ENCODE measurements at regions not wholly inside any gene's neighbourhood (a gene's known extent, or its start where the extent isn't known, plus 50 kb on each side); places are given as distances from the start of the nearest gene placed in this dataset.

DNA sequence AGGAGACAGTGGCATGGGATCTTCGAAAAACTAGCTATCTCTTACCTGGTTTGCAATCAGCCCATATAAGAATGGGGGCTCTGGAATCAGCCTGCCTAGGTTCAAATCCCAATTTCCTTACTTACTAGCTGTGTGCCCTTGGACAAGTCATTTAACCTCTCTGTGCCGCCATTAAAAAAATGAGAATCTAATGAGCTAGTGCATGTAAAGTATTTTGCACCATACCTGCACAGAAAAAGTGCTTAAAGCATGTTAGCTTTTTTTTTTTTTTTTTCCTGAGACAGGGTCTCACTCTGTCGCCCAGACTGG lies 181.8 kb downstream of the SHQ1 start:
- no peak overlapping the region for H3K18ac ChIP-seq (ENCODE audit: insufficient read length, low read depth, low read length)
- no peak overlapping the region for H4K91ac ChIP-seq (ENCODE audit: insufficient read length, low read depth, low read length)
- H3K4me1 ChIP-seq (ENCODE audit: insufficient read depth, low read length), result no peaks in the 10 kb centered on the region
- H3K9me3 Mint-ChIP-seq, result peaks cover 0 to 4% of the 10 kb centered on the region in 2 experiments; a peak in 1 of 5 replicates
- H2BK120ac ChIP-seq (ENCODE audit: low read depth, low read length, poor library complexity, severe bottlenecking), result no peak overlapping the region
- no peak overlapping the region for H2AK5ac ChIP-seq (ENCODE audit: insufficient read length, low read length)
- H3K27ac Mint-ChIP-seq, result no peak overlapping the region
- no peaks in the 10 kb centered on the region; the same call in 1 of the 2 replicates for H3K27me3 Mint-ChIP-seq (ENCODE audit: low read depth)
- H2BK15ac ChIP-seq (ENCODE audit: low read depth, low read length), result no peak overlapping the region
- no peak overlapping the region for H3K23ac ChIP-seq (ENCODE audit: insufficient read length, low read depth, low read length)
- no peak overlapping the region for H2BK5ac ChIP-seq (ENCODE audit: insufficient read length, low read length)
- no peak overlapping the region for H4K8ac ChIP-seq (replicated peaks; ENCODE audit: insufficient read length, low read depth, low read length)
- WGBS (ENCODE audit: extremely low coverage, insufficient read length, low lambda C conversion rate), result no CpG with 5 or more reads among the region's 3 CpGs
- H2BK12ac ChIP-seq (ENCODE audit: insufficient read length, low read depth, low read length), result no peak overlapping the region
- H3K36me3 Mint-ChIP-seq (ENCODE audit: insufficient read depth in 1 of 3, low read depth in 3 of 3), result no peaks in the 10 kb centered on the region
- H4K20me1 ChIP-seq (ENCODE audit: control insufficient read depth, insufficient read depth, insufficient read length), result no peaks in the 10 kb centered on the region
- no peak overlapping the region for H2BK20ac ChIP-seq (ENCODE audit: low read depth, low read length, poor library complexity, severe bottlenecking)
- no peak for DNase-seq
- TF ChIP-seq, protein P1, sequence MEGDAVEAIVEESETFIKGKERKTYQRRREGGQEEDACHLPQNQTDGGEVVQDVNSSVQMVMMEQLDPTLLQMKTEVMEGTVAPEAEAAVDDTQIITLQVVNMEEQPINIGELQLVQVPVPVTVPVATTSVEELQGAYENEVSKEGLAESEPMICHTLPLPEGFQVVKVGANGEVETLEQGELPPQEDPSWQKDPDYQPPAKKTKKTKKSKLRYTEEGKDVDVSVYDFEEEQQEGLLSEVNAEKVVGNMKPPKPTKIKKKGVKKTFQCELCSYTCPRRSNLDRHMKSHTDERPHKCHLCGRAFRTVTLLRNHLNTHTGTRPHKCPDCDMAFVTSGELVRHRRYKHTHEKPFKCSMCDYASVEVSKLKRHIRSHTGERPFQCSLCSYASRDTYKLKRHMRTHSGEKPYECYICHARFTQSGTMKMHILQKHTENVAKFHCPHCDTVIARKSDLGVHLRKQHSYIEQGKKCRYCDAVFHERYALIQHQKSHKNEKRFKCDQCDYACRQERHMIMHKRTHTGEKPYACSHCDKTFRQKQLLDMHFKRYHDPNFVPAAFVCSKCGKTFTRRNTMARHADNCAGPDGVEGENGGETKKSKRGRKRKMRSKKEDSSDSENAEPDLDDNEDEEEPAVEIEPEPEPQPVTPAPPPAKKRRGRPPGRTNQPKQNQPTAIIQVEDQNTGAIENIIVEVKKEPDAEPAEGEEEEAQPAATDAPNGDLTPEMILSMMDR (conservative IDR thresholded peaks at IDR 0.05), result no peak; the same call in 2 of the 3 replicates
- no peak overlapping the region for H3K14ac ChIP-seq (ENCODE audit: insufficient read depth, low read length)
- no peak overlapping the region for H3K4me3 Mint-ChIP-seq
- H2AFZ ChIP-seq (ENCODE audit: low read length), result no peak overlapping the region
- H3K56ac ChIP-seq (ENCODE audit: insufficient read length, low read depth, low read length), result no peak overlapping the region
- no peak overlapping the region for H4K5ac ChIP-seq (ENCODE audit: insufficient read length, low read depth, low read length)
- H3K27me3 ChIP-seq (ENCODE audit: insufficient read depth, low read length), result no peaks in the 10 kb centered on the region
- H3K23me2 ChIP-seq (ENCODE audit: insufficient read length, low read depth, low read length, poor library complexity, severe bottlenecking), result no peaks in the 10 kb centered on the region
- no peak overlapping the region for H3K4ac ChIP-seq (ENCODE audit: low read depth, low read length)
- H3K79me1 ChIP-seq (ENCODE audit: insufficient read depth, low read depth, low read length, poor library complexity, severe bottlenecking), result no peaks in the 10 kb centered on the region
- no peak overlapping the region for H3K27ac ChIP-seq (ENCODE audit: insufficient read length, low read depth, low read length)
- H3K79me2 ChIP-seq (ENCODE audit: insufficient read depth, low read length), result no peaks in the 10 kb centered on the region
- no peak overlapping the region for H3T11ph ChIP-seq (ENCODE audit: low read length)
- no peak overlapping the region for H3K9ac ChIP-seq (ENCODE audit: extremely low read depth, insufficient read length, low read length)
- H3K4me1 Mint-ChIP-seq, result peaks cover 4 to 13% of the 10 kb centered on the region in 2 experiments
- no peak overlapping the region for H3K4me2 ChIP-seq (ENCODE audit: insufficient read depth, insufficient read length, low read length)
- no peaks in the 10 kb centered on the region for H3K9me3 ChIP-seq (ENCODE audit: control insufficient read depth, low read depth, low read length)

All from H9 (cell line).